ENCODE measurements at regions not wholly inside any gene's neighbourhood (a gene's known extent, or its start where the extent isn't known, plus 50 kb on each side); places are given as distances from the start of the nearest gene placed in this dataset.

DNA sequence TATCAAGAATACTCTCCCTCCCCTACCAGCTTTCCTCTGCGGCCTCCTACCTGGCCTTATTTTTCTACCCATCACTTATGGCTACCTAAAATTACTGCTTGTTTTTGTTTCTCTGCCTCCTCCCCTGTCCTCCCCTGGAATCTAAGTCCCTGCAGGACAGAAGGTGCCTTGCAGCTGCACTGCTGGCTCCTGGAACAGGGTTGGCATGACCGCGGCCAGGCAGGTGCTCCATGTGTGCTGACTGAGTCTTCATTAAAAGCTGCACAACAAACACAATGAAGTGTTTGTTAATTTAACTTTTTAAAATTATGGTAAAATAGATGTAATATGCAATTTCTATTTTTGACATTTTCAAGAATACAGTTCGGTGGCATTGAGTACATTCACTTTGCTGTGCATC lies 171.9 kb upstream of the FHL2 start:
- no peak for FAIRE-seq
- H3K4me3 ChIP-seq (ENCODE audit: control insufficient read depth in 2 of 3, extremely low read depth in 1 of 3, insufficient read depth in 2 of 3, low read depth in 1 of 3, low read length in 3 of 3): no peak overlapping the region
- H3K9me3 ChIP-seq (ENCODE audit: control insufficient read depth, low read depth, low read length): no peaks in the 10 kb centered on the region
- no peaks in the 10 kb centered on the region for H3K36me3 ChIP-seq (ENCODE audit: control insufficient read depth in 2 of 2, extremely low read depth in 1 of 2, insufficient read depth in 2 of 2, low read length in 2 of 2)
- no peak for DNase-seq (ENCODE audit: low read depth, low spot score)
- no peaks in the 10 kb centered on the region for H3K9me1 ChIP-seq (ENCODE audit: control insufficient read depth, extremely low read depth, insufficient read depth, low read length)
- no peak overlapping the region for H3K9ac ChIP-seq (ENCODE audit: control insufficient read depth, extremely low read depth, insufficient read depth, low read length)
- TF ChIP-seq EZH2 (IDR thresholded peaks at IDR 0.05; ENCODE audit: low read length): no peak
- TF ChIP-seq, protein P1, sequence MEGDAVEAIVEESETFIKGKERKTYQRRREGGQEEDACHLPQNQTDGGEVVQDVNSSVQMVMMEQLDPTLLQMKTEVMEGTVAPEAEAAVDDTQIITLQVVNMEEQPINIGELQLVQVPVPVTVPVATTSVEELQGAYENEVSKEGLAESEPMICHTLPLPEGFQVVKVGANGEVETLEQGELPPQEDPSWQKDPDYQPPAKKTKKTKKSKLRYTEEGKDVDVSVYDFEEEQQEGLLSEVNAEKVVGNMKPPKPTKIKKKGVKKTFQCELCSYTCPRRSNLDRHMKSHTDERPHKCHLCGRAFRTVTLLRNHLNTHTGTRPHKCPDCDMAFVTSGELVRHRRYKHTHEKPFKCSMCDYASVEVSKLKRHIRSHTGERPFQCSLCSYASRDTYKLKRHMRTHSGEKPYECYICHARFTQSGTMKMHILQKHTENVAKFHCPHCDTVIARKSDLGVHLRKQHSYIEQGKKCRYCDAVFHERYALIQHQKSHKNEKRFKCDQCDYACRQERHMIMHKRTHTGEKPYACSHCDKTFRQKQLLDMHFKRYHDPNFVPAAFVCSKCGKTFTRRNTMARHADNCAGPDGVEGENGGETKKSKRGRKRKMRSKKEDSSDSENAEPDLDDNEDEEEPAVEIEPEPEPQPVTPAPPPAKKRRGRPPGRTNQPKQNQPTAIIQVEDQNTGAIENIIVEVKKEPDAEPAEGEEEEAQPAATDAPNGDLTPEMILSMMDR (optimal IDR thresholded peaks at IDR 0.05 in 1 of 3, IDR thresholded peaks at IDR 0.05 in 1 of 3, conservative IDR thresholded peaks at IDR 0.05 in 1 of 3; ENCODE audit: extremely low read depth in 1 of 3, insufficient read depth in 2 of 3, low read length in 3 of 3): no peak
- dilution Hi-C loops (cut with MboI; ENCODE audit: extremely low pct_ligation_motif_present, low sequenced_read_pairs): loop anchor here (25.0 kb wide), 1 partner anchor 192 kb away; no protein-coding TSS in a partner anchor
- no peak overlapping the region for H3K27ac ChIP-seq (ENCODE audit: control insufficient read depth, insufficient read depth, low read length)
- no peak overlapping the region for H3K4me2 ChIP-seq (ENCODE audit: control insufficient read depth, extremely low read depth, insufficient read depth, low read depth, low read length)
- H4K20me1 ChIP-seq (ENCODE audit: control insufficient read depth, extremely low read depth, insufficient read depth, low read length): no peaks in the 10 kb centered on the region
- no peaks in the 10 kb centered on the region for H3K4me1 ChIP-seq (ENCODE audit: control insufficient read depth, extremely low read depth, insufficient read depth, low read length)
- no peaks in the 10 kb centered on the region for H3K79me2 ChIP-seq (ENCODE audit: control insufficient read depth, insufficient read depth, low read length)
- H2AFZ ChIP-seq (ENCODE audit: control insufficient read depth, low read length): no peak overlapping the region
- H3K27me3 ChIP-seq (ENCODE audit: control insufficient read depth, extremely low read depth, insufficient read depth, low read length): peaks cover 5% of the 10 kb centered on the region

GRCh38 chr2:105570326-105570725 lies 171.5 kb upstream of the FHL2 start:
- TF ChIP-seq EZH2 (IDR thresholded peaks at IDR 0.05; ENCODE audit: low read length): no peak
- TF ChIP-seq, protein P1 (optimal IDR thresholded peaks at IDR 0.05 in 1 of 3, IDR thresholded peaks at IDR 0.05 in 1 of 3, conservative IDR thresholded peaks at IDR 0.05 in 1 of 3; ENCODE audit: extremely low read depth in 1 of 3, insufficient read depth in 2 of 3, low read length in 3 of 3): no peak

More at GRCh38 chr2:105570326-105570725, 171.5 kb upstream of the FHL2 start:
- dilution Hi-C loops (cut with MboI; ENCODE audit: extremely low pct_ligation_motif_present, low sequenced_read_pairs): loop anchor here (25.0 kb wide), 1 partner anchor 192 kb away; no protein-coding TSS in a partner anchor
- no peak overlapping the region for H3K27ac ChIP-seq (ENCODE audit: control insufficient read depth, insufficient read depth, low read length)
- no peaks in the 10 kb centered on the region for H3K36me3 ChIP-seq (ENCODE audit: control insufficient read depth in 2 of 2, extremely low read depth in 1 of 2, insufficient read depth in 2 of 2, low read length in 2 of 2)
- FAIRE-seq: no peak
- no peaks in the 10 kb centered on the region for H3K4me1 ChIP-seq (ENCODE audit: control insufficient read depth, extremely low read depth, insufficient read depth, low read length)
- H3K4me2 ChIP-seq (ENCODE audit: control insufficient read depth, extremely low read depth, insufficient read depth, low read depth, low read length): no peak overlapping the region
- no peaks in the 10 kb centered on the region for H3K79me2 ChIP-seq (ENCODE audit: control insufficient read depth, insufficient read depth, low read length)
- no peak overlapping the region for H2AFZ ChIP-seq (ENCODE audit: control insufficient read depth, low read length)
- H3K27me3 ChIP-seq (ENCODE audit: control insufficient read depth, extremely low read depth, insufficient read depth, low read length): peaks cover 5% of the 10 kb centered on the region
- no peak for DNase-seq (ENCODE audit: low read depth, low spot score)
- no peaks in the 10 kb centered on the region for H4K20me1 ChIP-seq (ENCODE audit: control insufficient read depth, extremely low read depth, insufficient read depth, low read length)
- no peaks in the 10 kb centered on the region for H3K9me3 ChIP-seq (ENCODE audit: control insufficient read depth, low read depth, low read length)
- H3K4me3 ChIP-seq (ENCODE audit: control insufficient read depth in 2 of 3, extremely low read depth in 1 of 3, insufficient read depth in 2 of 3, low read depth in 1 of 3, low read length in 3 of 3): no peak overlapping the region
- H3K9ac ChIP-seq (ENCODE audit: control insufficient read depth, extremely low read depth, insufficient read depth, low read length): no peak overlapping the region
- H3K9me1 ChIP-seq (ENCODE audit: control insufficient read depth, extremely low read depth, insufficient read depth, low read length): no peaks in the 10 kb centered on the region

Data from keratinocyte (primary cell).